NCI-H187 treated with DMSO at 0.1 percent for 48 hours (cell line): ENCODE measurements at regions not wholly inside any gene's neighbourhood (a gene's known extent, or its start where the extent isn't known, plus 50 kb on each side); places are given as distances from the start of the nearest gene placed in this dataset.

Experiments used
- DNase-seq: peaks from one replicate; lab custom pipeline; 2025; lab: John Stamatoyannopoulos, UW

DNA sequence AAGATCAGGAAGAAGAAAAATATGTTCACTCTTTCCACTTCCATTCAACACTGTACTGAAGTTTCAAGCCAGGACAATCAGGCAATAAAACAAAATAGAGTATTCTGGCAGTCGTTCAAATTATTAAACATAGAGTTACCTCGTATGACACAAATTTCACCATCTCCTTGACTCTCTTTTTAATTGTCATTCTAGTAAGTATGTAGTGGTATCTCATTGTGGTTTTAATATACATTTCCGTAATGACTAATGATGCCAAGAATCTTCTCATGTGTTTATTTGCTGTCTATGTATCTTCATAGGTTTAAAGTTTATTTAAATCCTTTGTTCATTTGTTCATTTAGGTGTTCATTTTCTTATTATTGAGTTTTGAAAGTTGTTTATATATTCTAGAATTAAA is 352.2 kb downstream of the IDS start:
- no peak for DNase-seq

DNA sequence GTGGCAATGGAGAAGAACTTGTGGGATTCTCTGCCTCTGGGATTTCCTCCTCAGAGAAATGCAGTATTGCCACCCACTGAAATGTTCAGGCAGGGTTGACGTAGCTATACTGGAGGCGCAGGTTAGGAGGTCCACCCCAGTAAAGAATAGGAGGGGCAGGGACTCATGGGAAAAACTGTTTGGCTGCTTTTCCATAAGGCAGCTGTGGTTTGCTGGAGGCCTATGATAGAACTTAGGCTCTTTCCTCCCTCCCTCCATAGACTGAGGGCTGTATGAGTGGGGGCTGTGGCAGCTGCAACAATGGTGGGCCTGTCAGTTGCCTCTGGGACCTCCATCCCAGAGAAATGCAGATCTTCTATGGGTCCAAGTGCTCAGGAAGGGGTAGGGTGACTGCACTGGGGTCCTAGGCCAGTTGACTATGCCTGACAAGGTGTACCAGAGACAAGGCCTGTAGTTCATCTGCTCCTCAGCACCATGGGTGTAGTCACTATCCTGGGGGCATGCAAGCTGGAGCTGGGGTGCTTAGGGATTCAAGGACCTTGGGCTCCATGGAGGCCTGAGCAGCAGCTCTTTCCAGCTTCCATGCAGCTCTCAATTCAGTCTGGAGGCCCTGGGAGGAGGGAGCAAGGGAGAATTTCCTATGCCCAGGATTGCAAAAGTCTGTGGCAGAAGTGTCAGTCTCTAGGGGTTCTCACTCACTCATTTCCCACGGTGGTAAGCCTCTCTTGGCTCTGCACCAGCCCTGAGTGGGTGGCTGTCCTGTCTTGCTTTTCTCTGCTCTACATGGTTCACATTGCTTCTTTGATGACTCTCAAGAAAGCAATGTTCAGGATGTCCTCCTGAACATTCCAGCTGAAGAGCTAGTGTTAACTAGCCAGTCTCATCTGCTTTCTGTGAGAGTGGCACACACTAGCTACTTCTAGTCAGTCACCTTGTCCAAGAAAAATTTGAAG is 353.0 kb downstream of the IDS start:
- no peak for DNase-seq

DNA sequence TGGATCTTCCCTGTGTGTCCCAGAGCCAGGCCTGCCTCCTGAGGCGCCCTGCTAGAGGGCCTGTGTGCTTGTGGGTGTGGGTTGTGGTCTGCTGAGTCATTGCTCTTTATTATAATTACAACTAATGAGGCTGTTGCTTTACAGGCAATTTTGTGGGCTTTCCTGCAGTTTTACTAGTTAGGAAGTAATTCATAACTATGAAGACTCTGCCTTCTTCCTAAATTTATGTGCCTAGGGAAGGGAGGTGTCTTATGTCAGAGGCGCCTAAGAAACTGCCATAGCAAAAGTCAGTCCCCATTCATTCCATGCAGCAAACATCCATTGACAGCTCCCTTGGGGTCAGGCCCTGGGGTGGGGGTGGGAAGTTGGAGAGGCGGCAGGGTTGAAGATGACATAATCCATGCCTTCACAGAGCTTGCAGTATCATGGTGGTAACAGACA is 359.2 kb downstream of the IDS start:
- no peak for DNase-seq

DNA sequence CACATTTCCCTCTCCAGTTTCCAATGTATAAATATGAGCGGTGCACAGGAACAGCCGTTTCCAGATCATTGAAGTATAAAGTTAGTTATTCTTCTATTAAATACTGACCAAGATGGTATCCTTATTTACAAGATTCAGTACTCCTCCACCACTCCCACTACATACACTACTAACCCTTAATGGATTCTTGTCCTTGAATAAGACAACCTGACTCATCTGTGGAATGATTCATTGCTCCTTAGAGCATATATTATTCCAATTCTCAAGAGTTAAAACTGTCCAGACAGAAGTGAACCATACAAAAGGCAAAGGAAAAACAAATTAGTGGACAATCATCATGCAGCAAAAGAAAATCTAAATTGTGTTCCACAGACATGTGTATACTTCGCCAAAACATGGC is 373.3 kb downstream of the IDS start:
- DNase-seq, result no peak

DNA sequence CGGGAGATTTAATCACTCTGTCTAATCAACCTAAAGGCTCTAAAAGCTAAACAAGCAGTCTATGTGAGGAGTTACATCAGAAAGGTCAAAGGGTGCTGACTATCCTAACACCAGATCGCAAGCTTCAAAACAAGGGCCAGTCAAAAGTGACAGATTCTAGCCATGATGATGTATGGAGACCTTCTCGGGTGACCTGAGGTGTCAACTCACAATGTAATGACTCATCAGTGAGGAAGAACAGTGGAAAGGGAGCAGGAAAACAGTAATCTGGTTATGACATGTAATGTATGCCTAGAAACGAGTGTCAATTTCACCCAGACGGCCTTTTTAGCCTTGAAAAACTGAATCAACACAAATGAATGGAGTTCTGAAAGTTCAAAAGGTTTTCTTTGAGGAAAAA is 375.3 kb downstream of the IDS start:
- DNase-seq, result no peak

DNA sequence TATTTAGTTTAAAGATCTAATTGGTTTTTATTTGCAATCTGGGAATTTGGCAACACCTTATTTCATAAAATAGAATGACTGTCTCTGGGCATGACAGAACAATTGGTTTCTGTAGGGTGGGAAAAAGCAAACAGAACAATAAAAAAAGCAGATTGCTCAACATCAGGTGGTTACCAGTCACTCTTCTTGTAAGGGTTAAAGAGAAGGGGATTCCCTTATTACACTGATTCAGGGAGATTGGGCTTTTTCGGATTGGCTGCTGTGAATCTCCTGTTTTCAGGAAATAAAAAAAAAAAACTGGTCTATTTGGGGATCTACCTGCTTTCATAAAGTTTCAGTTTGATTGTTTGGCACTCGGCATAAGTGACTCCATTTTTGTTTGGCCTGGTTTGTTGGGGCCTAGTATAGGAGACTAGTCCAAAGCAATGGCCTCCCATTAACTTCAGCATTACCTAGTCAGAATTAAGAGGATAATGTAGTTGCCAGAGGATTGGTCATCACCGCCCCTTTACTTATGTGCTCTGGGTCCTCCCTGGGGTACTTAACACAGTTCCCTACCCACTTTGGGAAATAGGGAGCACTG is 380.5 kb downstream of the IDS start:
- DNase-seq, result no peak

DNA sequence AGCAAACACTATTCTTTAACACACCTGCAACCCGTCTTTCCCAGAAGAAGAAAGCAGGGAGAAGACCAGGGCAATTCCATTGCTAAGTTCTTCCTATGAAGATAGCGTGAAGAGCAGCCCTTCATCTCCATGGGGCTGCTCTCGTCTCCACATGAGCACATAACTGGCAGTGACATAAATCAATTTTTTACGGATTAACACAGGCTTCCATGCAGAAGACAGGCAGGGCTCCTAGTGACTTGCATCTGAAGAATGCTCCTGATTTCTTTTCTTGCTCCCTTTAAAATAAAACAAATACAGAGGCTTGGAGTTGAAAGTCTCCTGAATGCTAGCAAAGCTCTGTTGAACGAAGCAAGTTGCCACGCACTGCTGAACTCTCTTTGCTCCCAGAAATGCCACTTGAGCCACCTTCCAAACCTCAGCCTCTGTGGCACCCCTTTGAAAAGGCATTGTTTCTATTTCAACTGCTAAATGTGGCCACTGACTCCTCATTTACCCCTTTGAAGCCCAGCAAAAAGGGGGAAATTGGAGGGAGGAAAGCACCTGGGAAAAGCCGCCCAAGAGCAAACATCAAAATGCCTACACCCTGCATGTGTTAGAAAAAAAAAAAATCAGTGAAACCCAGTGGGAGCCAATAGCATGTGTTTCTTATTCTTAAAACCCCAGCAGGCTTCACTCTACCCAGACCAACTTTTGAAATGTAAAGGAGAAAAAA is 383.7 kb downstream of the IDS start:
- peak; percentile 5 for DNase-seq

DNA sequence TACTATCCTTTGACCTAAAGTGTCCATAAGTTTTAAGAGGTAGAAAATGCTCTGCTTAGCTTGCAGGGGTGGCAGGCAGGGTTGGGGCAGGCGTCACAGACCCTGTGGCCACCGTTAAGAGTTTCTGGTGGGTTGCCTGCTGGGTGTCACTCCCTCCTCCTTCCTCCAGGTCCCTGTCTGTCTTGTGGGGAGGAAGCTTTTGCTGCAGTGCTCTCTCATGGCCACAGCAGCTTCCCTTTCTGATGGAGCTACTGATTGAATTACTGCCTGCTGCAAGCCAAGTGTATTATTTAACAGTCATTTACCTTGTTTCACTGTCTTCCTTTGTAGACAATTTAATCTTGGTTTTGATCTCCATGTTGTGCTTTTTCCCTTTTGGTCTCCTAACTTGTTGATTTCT is 384.6 kb downstream of the IDS start:
- DNase-seq, result no peak

DNA sequence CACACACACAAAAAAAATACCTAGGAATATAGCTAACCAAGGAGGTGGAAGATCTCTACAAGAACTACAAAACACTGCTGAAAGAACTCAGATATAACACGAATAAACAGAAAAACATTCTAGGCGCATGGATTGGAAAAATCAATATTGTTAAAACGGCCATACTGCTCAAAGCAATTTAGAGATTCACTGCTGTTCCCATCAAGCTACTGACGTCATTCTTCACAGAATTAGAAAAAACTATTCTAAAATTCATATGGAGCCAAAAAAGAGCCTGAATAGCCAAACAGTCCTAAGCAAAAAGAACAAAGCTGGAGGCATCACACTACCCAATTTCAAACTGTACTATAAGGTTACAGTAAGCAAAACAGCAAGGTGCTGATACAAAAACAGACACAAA is 390.2 kb downstream of the IDS start:
- no peak for DNase-seq

DNA sequence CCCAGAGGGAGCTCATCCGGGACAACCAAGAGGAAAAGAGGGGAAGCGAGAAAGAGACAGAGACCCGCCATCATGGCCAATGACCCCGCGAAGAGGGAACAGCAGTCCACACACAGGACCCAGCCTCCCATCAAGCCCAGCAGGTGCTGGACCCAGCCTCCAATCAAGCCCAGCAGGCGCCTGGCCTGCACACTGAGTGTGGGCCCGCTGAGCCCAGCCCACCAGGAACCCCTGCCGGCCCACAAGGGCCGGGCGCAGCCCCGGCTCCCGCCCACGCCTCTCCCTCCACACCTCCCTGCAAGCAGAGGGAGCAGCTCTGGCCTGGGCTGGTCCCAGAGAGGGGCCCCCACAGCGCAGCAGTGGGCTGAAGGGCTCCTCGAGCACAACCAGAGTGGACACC is 391.1 kb downstream of the IDS start:
- DNase-seq, result no peak

DNA sequence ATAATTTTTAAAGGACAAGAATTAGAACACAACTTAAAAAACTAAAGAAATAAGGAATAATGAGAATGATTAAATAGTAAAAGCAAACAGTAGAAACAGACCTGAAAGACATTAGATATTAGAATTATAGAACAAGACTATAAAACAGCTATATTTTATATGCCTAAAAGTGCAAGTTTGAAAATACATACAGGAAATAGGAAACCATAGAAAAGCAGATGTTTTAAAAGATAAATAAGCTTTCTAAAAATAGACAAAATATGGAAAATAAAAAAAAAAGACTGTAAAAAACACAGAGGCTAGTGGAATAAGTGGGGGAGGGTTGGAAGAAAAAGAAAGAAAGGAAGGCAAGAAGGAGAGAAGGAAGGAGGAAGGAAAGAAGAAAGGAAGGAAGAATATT is 407.3 kb downstream of the IDS start:
- no peak for DNase-seq

DNA sequence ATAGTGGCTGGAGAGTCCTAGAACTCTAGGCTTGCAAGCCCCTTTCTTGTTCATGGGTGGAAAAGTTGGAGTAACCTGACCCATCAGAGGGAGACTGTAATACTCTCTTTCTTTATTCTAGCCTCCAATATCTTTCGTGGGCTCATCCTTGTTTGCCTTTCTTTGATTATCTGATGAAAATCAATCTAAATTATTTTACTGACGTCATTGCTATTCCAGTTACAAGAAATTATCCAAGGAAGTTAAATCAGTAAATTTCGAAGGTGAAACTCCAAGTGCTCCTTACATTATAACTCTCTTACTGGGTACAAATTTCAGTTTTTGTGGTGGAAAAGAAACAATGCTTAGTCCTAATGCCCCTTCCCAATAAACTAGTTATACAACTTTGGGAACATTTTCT is 412.9 kb downstream of the IDS start:
- no peak for DNase-seq

DNA sequence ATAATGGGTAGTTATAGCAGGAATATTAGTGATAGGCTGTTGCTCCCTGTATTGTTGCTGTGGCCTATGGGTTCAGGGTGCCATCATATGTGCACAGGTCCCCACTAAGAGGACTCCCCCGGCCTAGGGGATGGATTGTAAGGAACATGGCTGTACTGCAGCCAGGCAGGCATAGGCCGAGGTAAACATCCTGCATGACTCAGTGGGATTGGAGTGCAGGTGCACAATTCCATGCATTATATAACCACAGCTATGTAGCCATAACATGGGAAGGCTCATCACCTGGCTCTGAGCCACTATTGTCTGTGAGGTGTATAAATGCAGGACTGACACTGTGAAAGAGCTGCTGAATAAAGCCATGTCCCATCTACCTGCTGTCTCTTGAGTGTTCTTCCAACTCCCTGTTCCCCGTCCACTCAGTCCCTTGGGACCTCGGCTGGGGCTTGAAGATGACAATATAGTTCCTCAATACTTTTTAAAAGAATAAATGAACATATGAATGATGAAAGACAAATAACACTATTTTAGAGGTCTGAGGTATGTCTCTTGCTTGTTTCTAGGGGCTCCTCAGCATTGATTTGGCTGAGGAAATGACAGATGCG is 425.2 kb downstream of the IDS start:
- DNase-seq, result no peak

DNA sequence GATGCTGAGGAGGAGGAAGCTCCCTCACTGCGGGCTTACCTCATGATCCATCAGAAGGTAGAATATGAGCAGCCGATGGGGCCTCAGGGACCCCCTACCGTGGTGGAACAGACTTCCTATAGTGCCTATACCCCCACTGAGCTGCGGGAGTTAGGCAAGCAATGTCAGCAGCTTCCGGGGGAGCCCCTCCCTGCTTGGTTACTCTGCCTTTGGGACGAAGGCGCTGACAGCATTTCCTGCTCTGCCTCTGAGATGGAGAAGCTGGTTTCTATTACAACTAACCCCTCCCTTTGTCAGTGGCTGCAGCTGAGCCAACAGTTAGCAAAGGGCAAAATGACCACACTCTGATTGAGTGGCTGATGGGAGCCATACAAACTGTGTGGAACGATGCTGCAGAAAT is 430.7 kb downstream of the IDS start:
- no peak for DNase-seq

DNA sequence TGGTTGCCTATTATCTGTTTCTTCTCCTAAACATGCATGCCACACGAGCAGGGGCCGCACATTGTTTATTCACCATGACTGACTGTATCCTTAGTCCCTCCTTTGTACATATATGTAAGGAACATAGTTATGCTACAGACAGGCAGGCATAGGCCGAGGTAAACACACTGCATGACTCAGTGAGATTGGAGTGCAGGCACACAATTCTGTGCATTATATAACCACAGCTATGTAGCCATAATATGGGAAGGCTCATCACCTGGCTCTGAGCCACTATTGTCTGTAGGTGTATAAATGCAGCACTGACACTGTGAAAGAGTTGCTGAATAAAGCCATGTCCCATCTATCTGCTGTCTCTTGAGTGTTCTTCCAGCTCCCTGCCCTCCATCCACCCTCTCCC is 431.6 kb downstream of the IDS start:
- no peak for DNase-seq

DNA sequence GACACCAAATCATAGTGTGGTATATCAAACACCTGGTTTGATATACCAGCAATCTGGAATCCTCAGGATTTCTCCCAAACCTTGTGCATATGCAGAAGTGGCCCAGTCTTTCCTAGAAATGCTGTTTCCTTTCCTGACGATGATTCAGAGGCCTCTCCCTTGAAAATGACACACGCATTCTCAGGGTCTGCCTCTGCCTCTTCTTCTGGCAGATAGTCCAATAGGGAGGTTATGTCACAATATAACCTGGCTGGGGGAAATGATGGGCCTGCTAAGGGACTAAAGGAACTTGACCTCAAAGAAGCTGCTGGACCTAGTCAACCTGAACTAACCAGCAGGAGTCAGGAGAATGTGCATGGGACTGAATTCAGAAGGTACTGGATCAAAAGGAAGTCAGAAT is 435.2 kb downstream of the IDS start:
- DNase-seq, result no peak

DNA sequence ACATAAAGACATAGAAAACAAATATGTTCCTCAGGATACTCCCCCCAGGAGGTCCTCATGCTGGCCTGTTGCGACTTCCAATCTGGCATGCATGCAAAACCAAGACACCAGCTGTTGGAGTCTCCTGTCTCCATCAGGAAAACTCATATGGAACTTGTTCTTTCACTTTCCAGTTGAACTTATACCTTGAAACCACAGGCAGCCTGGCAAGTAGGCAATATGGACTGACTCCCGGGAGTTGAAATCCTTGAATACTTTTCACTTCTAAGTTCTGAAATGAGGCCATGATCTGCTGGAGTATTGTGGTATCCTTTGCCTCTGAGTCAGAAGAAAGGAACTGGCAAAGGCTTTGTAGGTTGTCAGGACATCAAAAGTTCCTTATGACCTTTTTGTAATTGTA is 444.2 kb downstream of the IDS start:
- DNase-seq, result no peak
